IMR-90 (cell line): ENCODE measurements at regions not wholly inside any gene's neighbourhood (a gene's known extent, or its start where the extent isn't known, plus 50 kb on each side); places are given as distances from the start of the nearest gene placed in this dataset.

ENCODE experiments used
- ATAC-seq: fragments of 200-7000 bp; cut with Tn5 transposase; 2 replicates; pipeline ENCODE4 v1.9.1; 2020; ENCODE audit warnings: low read depth, mild to moderate bottlenecking, moderate library complexity
- BruUV-seq: library from RNA; stranded (reverse); fragments of 400-500 nt; replicated peaks from 2 replicates; lab custom pipeline; 2021; lab: Mats Ljungman, UMichigan
- CTCF ChIA-PET: fragments of 300-600 bp; formaldehyde crosslinking; extraction: SDS; loops from one replicate; lab custom pipeline; 2021; ENCODE audit warnings: antibody characterized with exemption; lab: Yijun Ruan, JAX
- POLR2A ChIA-PET: fragments of 300-600 bp; sonication (Branson Sonifier 250); formaldehyde crosslinking; loops from one replicate; lab custom pipeline; 2022; ENCODE audit warnings: antibody characterized with exemption; ENCODE audit not compliant: unreplicated experiment; lab: Charles Lee
- DNase-seq: peaks from one replicate; pipeline ENCODE4 v3.0.0; 2013
- H2AFZ ChIP-seq: replicated peaks from 2 replicates; pipeline ENCODE3; 2013; ENCODE audit warnings: low read length, mild to moderate bottlenecking; ENCODE audit not compliant: poor library complexity
- H2AK5ac ChIP-seq: 2 replicates; pipeline ENCODE4 v1.6.1; 2013; ENCODE audit warnings: low read depth, low read length, inconsistent platforms
- H2AK9ac ChIP-seq: replicated peaks from 2 replicates; pipeline ENCODE3; 2013; ENCODE audit warnings: mild to moderate bottlenecking, low read depth, low read length, moderate library complexity; ENCODE audit not compliant: poor library complexity
- H2BK120ac ChIP-seq: 2 replicates; pipeline ENCODE4 v1.6.1; 2013; ENCODE audit warnings: low read depth, low read length, inconsistent platforms
- H2BK15ac ChIP-seq: 3 replicates; pipeline ENCODE4 v1.6.1; 2013; ENCODE audit warnings: low read depth, low read length, inconsistent platforms
- H2BK20ac ChIP-seq: 2 replicates; pipeline ENCODE4 v1.6.1; 2013; ENCODE audit warnings: low read depth, mild to moderate bottlenecking, inconsistent platforms, low read length, moderate library complexity
- H2BK5ac ChIP-seq: 2 replicates; pipeline ENCODE4 v1.6.1; 2013; ENCODE audit warnings: mild to moderate bottlenecking, low read depth, low read length, inconsistent platforms; ENCODE audit not compliant: poor library complexity, severe bottlenecking
- H3K14ac ChIP-seq: replicated peaks from 2 replicates; pipeline ENCODE4 v1.6.1; 2013; ENCODE audit warnings: low read depth, low read length, inconsistent platforms
- H3K18ac ChIP-seq: 2 replicates; pipeline ENCODE4 v1.6.1; 2013; ENCODE audit warnings: low read depth, low read length, control low read depth
- H3K23ac ChIP-seq: 2 replicates; pipeline ENCODE4 v1.6.1; 2013; ENCODE audit warnings: low read depth, low read length, inconsistent platforms
- H3K27ac ChIP-seq: 2 replicates; pipeline ENCODE4 v1.5.1; 2013; ENCODE audit warnings: mild to moderate bottlenecking, control low read depth, low read length; ENCODE audit not compliant: insufficient read depth
- H3K27me3 ChIP-seq: 2 replicates; pipeline ENCODE4 v1.6.1; 2013; ENCODE audit warnings: low read length; ENCODE audit not compliant: control insufficient read depth, insufficient read depth
- H3K36me3 ChIP-seq: 2 replicates; pipeline ENCODE4 v1.6.1; 2013; ENCODE audit warnings: low read length, mixed read lengths; ENCODE audit not compliant: control insufficient read depth, insufficient read depth
- H3K4ac ChIP-seq: 2 replicates; pipeline ENCODE4 v1.6.1; 2013; ENCODE audit warnings: low read depth, low read length, inconsistent platforms
- H3K4me1 ChIP-seq: 2 replicates; pipeline ENCODE4 v1.6.1; 2013; ENCODE audit warnings: low read length, mixed read lengths; ENCODE audit not compliant: control insufficient read depth, insufficient read depth
- H3K4me2 ChIP-seq: 2 replicates; pipeline ENCODE4 v1.6.1; 2013; ENCODE audit warnings: low read depth, mild to moderate bottlenecking, control low read depth, low read length, moderate library complexity
- H3K4me3 ChIP-seq: 2 replicates; pipeline ENCODE4 v1.5.1; 2013; ENCODE audit warnings: low read depth, mild to moderate bottlenecking, control low read depth, low read length, moderate library complexity; ENCODE audit not compliant: insufficient read depth
- H3K56ac ChIP-seq: 2 replicates; pipeline ENCODE4 v1.6.1; 2013; ENCODE audit warnings: low read length, inconsistent platforms; ENCODE audit not compliant: insufficient read depth; ENCODE audit errors: extremely low read depth
- H3K79me1 ChIP-seq, 2 experiments: 2 replicates each; pipeline ENCODE4 v1.6.1; 2013; ENCODE audit warnings: low read length in 2 of 2, inconsistent platforms in 1 of 2, low read depth in 1 of 2
- H3K9ac ChIP-seq: 2 replicates; pipeline ENCODE4 v1.6.1; 2013; ENCODE audit warnings: low read depth, low read length, control low read depth
- H3K9me1 ChIP-seq: 2 replicates; pipeline ENCODE4 v1.6.1; 2013; ENCODE audit warnings: low read length, inconsistent platforms; ENCODE audit not compliant: insufficient read depth
- H3K9me3 ChIP-seq: 2 replicates; pipeline ENCODE4 v1.6.1; 2013; ENCODE audit warnings: low read length; ENCODE audit not compliant: control insufficient read depth, insufficient read depth
- H4K20me1 ChIP-seq: 2 replicates; pipeline ENCODE4 v1.6.1; 2013; ENCODE audit warnings: low read length, inconsistent platforms; ENCODE audit not compliant: insufficient read depth
- H4K5ac ChIP-seq: 2 replicates; pipeline ENCODE4 v1.6.1; 2013; ENCODE audit warnings: mild to moderate bottlenecking, low read depth, low read length, control low read depth
- H4K8ac ChIP-seq, 2 experiments: 2 replicates each; pipeline ENCODE4 v1.6.1; 2013; ENCODE audit warnings: low read depth in 2 of 2, low read length in 2 of 2, control low read depth in 1 of 2, inconsistent platforms in 1 of 2
- H4K91ac ChIP-seq: 2 replicates; pipeline ENCODE4 v1.6.1; 2013; ENCODE audit warnings: low read depth, low read length, inconsistent platforms; ENCODE audit not compliant: insufficient read depth
- BHLHE40 ChIP-seq: fragments of 150-350 bp; IDR thresholded peaks from 2 replicates; pipeline ENCODE4 v1.6.1; 2016; ENCODE audit warnings: mild to moderate bottlenecking, low read depth, low read length
- ELK1 ChIP-seq: fragments of 150-350 bp; IDR thresholded peaks from 2 replicates; pipeline ENCODE4 v1.6.1; 2016; ENCODE audit warnings: low read depth, mild to moderate bottlenecking, low read length, moderate library complexity, borderline replicate concordance
- FOS ChIP-seq: fragments of 150-350 bp; IDR thresholded peaks from 2 replicates; pipeline ENCODE4 v1.6.1; 2016; ENCODE audit warnings: low read depth, low read length
- POLR2A ChIP-seq: IDR thresholded peaks from 2 replicates; pipeline ENCODE4 v1.6.1; 2012; ENCODE audit warnings: mild to moderate bottlenecking, low read depth, low read length
- RAD21 ChIP-seq: IDR thresholded peaks from 2 replicates; pipeline ENCODE4 v1.6.1; 2012; ENCODE audit warnings: low read length, improper control_type of control experiment
- USF2 ChIP-seq: fragments of 150-350 bp; IDR thresholded peaks from 2 replicates; pipeline ENCODE4 v1.6.1; 2017; ENCODE audit warnings: mild to moderate bottlenecking, antibody characterized with exemption, low read length, low read depth
- WGBS, 2 experiments: methylation state at CpG; one replicate each; pipeline versions ENCODE4 v1.1.5 to v1.1.7; 2013; ENCODE audit warnings: missing lambda C conversion rate in 2 of 2; ENCODE audit not compliant: insufficient read length in 1 of 2; ENCODE audit errors: extremely low coverage in 2 of 2; 5-methylcytosine and 5-hydroxymethylcytosine counted together
- dilution Hi-C: fragments of 300-500 bp; cut with HindIII; formaldehyde crosslinking; loops from one replicate; pipeline ENCODE4 v1.14.3; 2018; ENCODE audit warnings: low sequenced_read_pairs; ENCODE audit not compliant: unreplicated experiment
- in situ Hi-C: fragments of 300-500 bp; cut with MboI; formaldehyde crosslinking; loops from 3 replicates; pipeline ENCODE4 v1.14.3; 2019; ENCODE audit warnings: low sequenced_read_pairs, inconsistent platforms, mixed read lengths
- intact Hi-C: fragments of 100-400 bp; cut with micrococcal nuclease; formaldehyde crosslinking; loops from 2 replicates; pipeline ENCODE4 v1.10.0; 2022

GRCh38 chr15:72902919-72903260 is 119.3 kb upstream of the ADPGK start:
- Histone ChIP-seq H3K56ac (peak overlapping the region; percentile 54; the same call in 1 of the 2 replicates), H2AK9ac (peak overlapping the region; percentile 39), H3K27ac (peak overlapping the region; percentile 15; the same call in 1 of the 2 replicates), H2AFZ (peak overlapping the region; percentile 71), H4K20me1 (no peaks in the 10 kb centered on the region), H3K36me3 (no peaks in the 10 kb centered on the region), H3K4me2 (peak overlapping the region; percentile 27), H3K4ac (peak overlapping the region; percentile 83), H3K4me3 (no peak overlapping the region), H3K14ac (peak overlapping the region; percentile 58), H3K9ac (no peak overlapping the region), H2AK5ac (peak overlapping the region; percentile 71; the same call in 1 of the 2 replicates), H3K79me1 (no peaks in the 10 kb centered on the region), H2BK120ac (peak overlapping the region; percentile 92), H4K5ac (peak overlapping the region; percentile 40; the same call in 1 of the 2 replicates), H2BK20ac (peak overlapping the region; percentile 89), H3K4me1 (peaks cover 8% of the 10 kb centered on the region), H3K18ac (peak overlapping the region; percentile 34; the same call in 1 of the 2 replicates), H3K27me3 (no peaks in the 10 kb centered on the region), H4K91ac (peak overlapping the region; percentile 86; the same call in 1 of the 2 replicates), H2BK15ac (peak overlapping the region; percentile 44; the same call in 1 of the 3 replicates), H3K9me1 (peaks cover 15% of the 10 kb centered on the region), H4K8ac (peak overlapping the region in 1 of 2 experiments; percentile 75; a peak in 1 of 4 replicates), H2BK5ac (peak overlapping the region; percentile 40), H3K9me3 (no peaks in the 10 kb centered on the region), H3K23ac (peak overlapping the region; percentile 57; the same call in 1 of the 2 replicates)
- in situ Hi-C loops (no loop called here), intact Hi-C loops (loop anchor here (10.0 kb wide), 1 partner anchor 172 kb away; no protein-coding TSS in a partner anchor), dilution Hi-C loops (no loop called here)
- ChIA-PET POLR2A (no interaction called here), CTCF (no interaction called here)
- TF ChIP-seq BHLHE40 (no peak), POLR2A (no peak), USF2 (no peak), RAD21 (no peak), ELK1 (no peak), FOS (no peak)
- BruUV-seq = no TSS peak
- no peak for ATAC-seq
- WGBS, 2 experiments = 83% methylated on average over 1 of the region's 5 CpGs; no CpG with 5 or more reads in 1 of the 2 experiments
- DNase-seq = no peak
